Stimulated activated CD4-positive, alpha-beta T cell treated with anti-CD3 and anti-CD28 coated beads, Interleukin-1b, Interleukin-23, amount 100 ng/mL, for 24 hours (primary cell): ENCODE measurements at regions not wholly inside any gene's neighbourhood (a gene's known extent, or its start where the extent isn't known, plus 50 kb on each side); places are given as distances from the start of the nearest gene placed in this dataset.

ENCODE experiments used
- DNase-seq, 4 experiments: peaks; one replicate each; pipeline ENCODE4 v3.0.0-alpha.2; 2020; ENCODE audit warnings: low read depth in 4 of 4, low spot score in 1 of 4

DNA sequence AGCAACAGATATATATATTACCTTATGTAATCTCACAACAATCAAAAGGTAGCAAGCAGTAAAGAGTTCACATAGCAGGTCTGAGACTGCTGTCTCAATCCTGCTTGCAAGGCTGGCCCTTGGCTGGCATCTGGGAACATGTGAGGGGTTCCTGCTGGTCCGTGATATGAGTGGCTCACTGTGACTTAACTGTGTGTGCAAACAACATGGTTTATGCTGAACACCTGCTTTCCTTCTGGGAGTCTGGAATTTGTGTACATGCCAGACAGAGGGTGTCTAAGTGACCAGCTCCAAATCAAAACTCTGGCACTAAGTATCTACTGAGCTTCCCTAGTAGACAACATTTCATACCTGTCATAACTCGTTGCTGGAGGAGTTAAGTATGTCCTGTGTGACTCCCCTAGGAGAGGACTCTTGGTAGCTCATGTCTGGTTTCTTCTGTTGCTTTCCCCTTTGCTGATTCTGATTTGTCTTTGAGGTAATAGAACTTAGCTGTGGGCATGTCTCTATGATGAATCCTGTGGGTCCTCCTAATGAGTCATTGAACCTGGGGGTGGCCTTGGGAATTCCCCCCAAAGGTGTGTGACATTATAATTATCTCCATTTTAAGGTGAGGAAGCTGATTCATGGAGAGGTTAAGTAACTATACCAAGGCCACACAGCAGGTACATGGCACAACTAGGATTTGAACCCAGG is 131.6 kb upstream of the NEDD9 start:
- DNase-seq = peak in 3 of 4 experiments; percentile 38 to 56 (median 51)

DNA sequence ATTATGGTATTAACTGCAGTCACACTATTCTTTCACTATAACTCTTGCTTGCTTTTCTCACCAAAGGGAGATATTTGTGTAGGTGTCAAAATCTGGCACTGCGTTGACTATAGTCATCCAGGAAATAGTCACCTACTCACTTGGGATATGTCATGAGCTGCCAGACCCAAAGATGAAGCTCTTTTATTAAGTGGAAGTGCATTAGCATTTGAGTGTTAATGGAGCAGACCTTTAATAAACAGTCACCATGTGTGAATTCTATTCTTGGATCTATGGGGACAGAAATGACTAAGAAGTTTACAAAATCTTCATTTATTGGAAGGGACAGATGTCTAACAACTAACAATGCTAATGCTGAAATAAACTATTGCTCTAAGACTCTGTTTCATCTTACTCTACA is 130.1 kb upstream of the NEDD9 start:
- no peak for DNase-seq

DNA sequence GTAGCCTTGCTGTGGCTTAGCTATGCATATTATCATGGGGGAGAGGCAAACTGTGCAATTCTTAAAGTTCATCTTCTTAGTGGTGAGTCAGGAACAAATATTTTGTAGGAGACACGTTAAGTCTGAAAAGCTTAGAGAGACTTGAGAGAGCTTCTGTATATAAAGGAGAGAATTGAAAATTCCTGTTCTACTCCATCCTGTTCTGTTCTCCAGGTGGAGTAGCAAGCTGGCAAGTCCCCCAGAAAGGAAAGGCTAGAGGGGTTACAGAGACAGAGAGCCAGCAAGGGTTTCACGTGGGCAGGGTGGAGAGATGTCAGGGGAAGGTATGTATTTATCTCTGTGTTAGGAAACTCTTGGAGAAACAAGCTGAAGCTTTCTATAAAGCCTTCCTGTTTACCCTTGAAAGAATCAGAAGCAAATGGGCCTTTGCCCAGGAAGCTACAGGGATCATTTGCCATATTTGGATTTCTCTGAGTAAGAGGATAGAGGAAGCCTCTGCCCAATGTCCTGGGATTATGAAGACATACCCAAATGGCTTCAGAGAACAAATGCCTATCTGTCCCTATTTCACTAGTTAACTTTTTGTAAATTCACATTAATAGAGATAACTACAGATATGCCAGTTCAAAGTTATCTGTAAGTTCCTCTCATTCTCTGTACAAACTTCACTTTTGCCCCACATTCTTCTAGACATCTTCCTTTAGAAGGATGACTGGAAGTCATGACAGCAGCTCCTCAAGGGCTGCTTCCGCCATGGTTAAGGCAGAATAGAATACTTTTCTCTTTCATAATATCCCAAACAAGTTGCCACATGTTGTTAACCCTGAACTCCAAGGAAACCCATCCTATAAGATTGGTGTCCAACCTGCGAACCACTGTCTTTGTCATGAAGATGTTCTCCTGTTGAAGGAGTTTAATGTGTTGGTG is 126.7 kb upstream of the NEDD9 start:
- no peak for DNase-seq

DNA sequence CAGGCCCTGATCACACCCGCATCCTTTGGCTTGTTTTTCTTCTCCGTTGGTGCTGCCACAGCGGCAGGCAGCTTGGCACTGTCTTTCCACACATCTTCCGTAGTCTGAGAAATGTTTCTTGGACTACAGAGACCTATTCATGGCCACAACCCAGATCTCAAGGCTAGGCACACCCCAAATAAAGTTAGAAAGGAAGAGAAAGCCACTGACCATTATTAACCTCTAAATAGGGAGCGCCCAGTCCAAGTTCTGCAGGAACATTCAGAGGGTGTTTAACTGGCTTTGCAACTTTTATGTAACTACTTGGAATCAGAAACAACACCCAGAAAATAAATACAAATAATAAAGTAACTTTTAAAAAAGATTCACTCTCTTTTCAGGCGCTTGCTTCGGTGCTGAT is 124.8 kb upstream of the NEDD9 start:
- no peak for DNase-seq

DNA sequence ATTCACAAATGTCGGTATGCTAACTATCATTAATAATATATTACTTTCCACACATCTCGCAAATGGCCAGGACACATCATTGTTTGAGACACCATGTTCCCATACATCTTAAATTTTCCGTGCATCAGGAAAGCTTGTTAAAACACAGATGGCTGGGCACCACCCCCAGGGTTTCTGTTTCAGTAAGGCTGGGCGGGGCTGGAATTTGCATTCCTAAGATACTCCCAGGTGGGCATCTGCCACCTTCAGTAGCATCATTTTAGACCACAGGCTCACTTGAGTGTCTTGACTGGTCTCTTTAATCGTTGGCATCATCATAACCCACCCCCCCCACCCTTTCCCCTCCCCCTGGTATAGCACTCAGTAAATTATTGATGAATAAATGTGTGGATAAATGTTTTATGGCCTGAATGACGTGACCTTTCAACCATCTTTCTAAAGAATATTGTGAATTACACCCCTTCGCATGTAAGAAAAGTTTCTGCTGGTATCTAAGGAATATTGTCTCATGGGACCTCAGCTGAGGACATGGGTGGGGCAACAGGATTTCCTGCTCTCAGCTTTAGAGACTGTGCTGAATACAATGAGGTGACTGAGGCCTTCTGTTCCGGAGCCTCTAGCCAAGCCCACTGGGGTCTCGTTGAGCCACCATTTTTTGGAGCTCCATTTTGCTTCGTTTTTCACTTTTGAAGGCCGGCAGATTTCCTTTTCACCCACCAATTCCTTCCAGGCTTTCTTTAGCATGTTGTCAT is 124.1 kb upstream of the NEDD9 start:
- no peak for DNase-seq

DNA sequence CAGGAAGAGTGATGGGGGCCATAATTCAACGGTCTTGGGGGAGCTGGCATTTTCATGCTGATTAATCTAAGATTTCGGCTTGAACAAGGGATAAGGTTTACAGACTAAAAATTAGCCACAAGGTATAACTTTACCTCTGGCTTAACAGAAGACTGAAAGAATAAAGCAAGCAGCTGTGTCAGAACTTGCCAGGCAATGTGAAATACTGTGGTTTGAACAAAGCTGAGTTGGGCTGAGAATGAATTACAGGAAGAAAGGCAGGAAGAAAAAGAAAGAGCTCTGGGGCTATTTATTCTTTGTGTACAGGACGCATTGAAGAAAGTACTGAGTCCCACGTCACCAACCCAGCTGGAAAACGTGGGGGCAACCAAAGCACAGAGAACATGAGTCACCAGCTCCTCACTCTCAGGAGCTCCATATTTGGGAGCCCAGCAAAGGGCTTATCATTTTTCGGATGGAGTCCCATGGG is 121.5 kb upstream of the NEDD9 start:
- peak; percentile 31 to 65 (median 48) for DNase-seq

DNA sequence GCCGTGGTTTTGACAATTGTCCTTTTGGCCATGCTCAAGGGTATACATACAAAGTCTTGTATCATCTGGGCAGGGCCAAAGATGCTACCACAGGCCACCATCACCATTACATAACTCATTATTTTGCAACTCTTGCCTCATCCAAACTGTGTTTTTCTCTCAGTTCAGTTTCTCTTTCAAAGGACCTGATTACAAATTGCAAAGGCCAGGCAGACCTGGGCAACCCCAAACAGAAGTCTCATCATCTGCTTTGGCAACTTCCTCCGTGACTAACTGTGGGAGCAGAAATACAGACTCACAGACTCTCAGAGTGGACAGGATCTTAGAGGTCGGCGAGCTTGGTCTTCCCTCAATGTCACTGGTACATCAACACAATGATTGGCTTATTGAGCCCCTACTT is 117.8 kb upstream of the NEDD9 start:
- no peak for DNase-seq

DNA sequence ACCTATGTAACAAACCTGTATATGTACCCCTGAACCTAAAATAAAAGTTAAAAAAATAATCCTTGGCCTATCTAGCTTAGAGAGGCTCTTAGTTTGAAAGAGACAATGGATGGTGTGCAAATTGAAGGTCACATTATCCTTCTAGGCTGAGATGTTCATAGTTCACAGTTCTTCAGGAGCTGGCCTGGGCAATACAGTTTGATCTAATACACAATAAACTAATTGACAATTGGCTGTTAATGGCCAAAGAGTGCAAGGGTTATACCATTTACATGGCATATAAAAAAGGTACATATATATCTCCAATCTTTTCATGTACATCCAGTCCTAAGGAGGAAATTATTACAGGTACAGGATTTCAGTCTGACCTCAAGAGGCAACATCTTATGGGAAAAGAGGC is 117.4 kb upstream of the NEDD9 start:
- no peak for DNase-seq

DNA sequence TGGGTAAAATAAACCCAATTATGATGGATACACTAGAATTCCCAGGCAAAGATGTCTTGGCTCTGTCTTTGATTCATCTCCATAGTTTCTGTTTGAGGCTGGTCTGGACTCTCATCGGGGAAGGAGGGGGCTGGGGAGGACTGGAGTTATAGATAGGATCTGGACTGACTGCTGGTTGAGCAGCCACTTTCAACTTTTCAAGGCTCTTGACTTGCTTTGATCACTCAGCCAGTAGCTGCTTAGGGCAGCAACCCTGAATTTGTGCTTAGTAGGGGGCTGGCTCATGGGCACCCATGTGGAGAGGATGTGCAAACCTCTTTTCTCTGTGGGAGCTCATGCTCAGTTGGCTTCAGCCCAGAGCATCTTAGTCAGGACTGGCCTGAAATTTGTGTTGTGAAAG is 114.0 kb upstream of the NEDD9 start:
- DNase-seq = no peak

DNA sequence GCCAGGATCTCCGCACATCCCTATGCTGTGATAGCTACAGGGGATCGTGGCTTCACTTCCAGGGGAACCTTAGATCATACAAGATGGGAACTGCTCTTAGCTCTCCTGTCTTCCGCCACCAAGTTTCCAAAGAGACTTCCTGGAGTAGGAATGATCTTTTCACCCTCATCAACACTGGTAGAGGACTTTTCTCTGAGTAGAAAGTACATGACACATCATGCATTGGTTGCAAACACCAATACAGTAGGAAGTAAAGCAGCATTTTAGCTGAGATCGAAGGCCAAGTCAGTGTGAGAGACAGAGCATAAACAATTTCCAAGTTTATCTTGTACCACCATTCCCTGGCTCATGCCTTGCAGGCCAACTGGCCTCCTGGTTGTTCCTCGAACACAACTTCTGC is 113.1 kb upstream of the NEDD9 start:
- DNase-seq = no peak

DNA sequence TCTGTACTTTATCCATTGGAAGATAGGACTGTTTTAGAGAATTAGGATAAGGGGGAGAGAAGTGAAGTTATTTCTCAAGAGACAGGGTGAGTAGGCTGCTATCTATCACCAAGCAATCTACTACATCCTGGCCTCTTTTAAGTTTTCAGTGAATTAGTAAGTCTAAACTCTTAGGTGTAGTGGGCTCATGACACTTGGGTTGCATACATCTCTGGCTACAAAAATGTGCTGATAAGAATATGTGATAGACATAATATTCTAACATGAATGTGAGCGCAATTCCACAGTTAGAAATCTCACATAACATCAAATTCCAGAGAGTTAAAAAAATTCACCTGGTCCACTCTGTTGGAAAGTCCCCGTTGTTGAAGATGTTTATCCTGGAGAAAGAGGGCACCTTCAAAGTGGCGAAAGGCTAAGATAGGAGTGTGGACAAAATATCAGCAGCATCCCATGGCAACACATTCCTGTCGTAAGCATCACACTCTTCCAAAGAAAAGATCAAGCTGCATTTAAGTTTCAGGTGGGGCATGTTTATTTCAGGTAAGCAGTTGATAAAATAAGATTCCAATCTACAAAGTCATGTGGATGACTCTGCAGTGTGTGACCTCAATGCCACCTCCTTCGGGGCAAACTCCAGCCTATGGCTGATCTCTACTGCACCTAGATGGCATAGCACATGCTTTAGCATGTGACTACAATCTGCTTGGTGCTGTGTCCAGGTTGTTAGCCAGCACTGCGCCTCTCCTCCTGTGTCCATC is 111.7 kb upstream of the NEDD9 start:
- DNase-seq = no peak

DNA sequence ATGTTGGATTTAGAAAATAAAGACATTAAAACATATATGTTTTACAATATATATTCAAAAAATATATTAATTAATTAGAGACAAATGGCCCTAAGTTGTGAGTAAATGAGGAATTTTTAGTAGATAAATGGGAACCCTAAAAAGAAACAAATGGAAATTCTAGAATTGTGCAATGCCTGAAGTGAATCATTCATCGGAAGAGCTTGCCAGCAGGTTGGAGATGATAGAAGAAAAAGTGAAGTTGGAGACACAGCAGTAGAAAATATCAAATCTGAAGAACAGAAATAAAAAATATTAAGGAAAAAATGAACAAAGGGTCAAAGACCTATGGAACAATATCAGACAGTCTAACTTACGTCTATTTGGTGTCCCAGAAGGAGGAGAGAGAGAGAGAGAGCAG is 109.4 kb upstream of the NEDD9 start:
- DNase-seq = no peak

DNA sequence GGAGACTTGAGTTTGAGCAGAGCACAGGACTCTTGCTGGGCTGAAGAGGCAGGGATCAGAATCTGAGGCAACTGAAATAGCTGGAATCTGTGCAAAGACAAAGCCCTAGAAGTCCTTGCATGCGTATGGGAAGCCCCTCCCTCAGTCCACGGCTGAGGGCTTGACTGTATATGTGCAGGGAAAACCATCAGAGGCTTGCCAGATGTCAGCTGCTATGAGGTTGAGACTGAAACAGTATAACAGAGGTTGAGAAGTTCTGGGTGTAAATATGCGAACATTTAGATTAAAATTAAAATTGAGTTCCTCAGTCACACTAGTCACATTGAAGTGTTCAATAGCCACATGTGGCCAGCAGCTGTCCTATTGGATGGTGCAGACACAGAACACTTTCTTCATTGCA is 108.8 kb upstream of the NEDD9 start:
- DNase-seq = no peak

DNA sequence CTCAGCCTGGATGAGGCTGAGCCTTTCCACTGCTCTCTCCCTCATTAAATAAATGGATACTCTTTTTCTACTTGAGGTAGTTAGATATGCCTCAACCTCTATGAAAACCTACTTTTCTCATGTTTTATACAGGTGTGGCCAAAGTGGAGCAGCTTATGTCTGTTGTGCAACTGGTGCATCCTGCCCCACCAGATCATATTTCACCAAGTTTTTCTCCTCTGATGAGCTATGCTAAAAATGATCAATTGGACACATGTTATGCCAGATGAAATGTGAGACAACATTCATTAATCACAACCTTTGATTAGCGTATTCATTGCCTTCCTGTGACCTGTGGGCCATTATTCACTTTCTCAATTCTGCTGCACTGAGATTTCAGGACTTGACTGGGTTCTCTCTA is 106.9 kb upstream of the NEDD9 start:
- DNase-seq = no peak

DNA sequence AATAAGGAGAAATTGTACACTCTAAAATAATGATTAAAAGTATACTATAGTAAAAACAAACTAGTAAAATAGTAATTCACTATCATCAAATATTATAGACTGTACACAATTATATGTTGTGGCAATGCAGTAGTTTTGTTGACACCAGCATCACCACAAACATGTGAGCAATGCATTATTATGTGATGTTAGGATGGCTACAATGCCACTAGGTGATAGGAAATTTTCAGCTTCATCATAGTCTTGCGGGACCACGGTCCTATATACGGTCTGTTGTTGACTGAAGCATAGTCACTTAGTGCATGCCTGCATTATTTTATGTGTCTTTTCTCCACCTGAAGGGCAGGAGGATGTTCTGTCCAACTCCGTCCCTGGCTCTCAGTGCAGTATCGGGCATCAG is 104.8 kb upstream of the NEDD9 start:
- no peak for DNase-seq

DNA sequence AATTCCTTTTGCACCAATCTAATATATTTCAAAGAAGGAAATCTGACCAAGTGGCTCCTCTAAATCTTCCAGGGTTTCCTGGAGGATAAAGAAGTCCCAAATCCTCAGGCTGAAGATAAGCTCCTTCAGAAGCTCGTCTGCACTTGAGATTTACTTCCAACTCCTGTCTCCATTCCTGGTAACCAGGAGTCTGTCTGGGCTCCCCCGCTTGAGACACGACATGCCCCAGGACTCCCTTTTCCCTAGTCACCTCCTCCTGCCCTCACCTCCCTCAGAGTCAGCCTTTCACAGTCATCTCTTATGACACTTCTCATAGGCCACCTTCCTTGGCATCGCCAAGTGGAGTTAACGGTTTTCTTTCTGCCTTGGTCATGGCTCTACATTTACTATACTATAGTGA is 103.4 kb upstream of the NEDD9 start:
- DNase-seq = no peak

DNA sequence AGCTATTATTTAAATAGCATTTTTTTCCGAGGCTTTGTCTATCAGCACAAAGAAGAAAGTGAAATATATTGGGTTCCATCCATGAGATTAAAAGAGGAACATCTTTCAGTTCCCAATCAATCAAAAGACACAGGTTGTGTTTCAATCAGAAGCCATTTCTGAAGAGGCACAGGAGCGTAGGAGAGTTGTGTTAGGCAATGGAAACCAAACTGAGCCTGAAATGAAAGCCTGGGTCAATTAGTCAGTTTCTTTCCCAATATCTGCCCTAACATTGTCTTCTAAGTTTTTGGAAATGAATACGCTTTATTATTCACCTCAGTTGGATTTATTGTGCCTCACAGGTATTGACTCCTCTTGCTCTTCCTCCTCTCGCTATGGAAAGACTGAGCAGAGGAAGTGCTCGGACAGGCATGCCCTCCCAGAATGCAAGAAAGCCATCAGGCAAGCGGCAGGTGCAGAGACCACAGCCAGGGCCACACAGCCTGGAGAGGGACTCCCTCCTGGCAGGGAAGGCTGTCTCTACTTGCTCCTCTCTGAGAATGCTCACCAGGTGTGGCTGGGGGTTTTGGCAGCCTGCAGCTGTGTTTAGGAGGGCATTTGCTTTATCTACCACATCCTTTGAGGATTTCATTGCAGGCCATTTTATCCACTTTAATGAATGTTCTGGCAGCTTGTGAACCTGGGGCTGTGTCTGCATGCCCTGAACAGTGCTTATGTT is 100.8 kb upstream of the NEDD9 start:
- DNase-seq = no peak

DNA sequence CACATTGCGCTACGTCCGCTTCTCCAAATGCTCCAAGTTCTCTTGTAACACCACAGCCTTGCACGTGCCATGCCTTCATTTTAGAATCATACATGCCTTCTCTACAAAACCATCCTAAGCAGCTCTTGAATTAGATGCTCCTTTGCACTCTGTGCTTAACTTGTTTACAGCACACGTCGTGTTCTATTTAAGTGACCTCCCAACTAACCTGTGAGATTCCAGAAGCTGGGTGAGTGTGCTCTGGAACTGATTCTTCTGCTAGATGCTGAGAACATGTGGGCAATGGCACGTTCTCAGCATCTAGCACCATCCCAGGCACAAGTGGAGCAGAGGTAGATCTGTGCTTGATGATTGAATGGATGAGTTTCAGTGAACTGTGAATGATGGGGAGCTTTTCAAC is 100.0 kb upstream of the NEDD9 start:
- DNase-seq = no peak

DNA sequence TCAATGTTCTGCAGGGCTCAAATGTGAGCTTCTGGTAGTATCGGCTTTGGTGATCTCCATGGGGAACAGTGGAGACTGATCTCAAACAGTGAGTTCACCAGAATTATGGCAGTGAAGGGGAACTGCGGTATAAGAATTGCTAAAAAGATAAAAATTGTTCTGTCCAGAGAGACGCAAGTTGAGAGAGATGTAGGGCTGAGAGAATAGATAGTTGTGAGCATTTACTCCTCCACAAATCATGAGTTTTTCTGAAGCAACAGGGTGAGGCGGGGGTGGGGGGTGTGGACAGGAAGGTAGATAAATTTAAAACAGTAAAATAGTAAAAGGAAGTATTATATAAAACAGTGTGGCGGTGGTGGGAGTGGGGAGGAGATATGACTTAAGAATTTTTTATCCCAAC is 98.6 kb upstream of the NEDD9 start:
- no peak for DNase-seq

DNA sequence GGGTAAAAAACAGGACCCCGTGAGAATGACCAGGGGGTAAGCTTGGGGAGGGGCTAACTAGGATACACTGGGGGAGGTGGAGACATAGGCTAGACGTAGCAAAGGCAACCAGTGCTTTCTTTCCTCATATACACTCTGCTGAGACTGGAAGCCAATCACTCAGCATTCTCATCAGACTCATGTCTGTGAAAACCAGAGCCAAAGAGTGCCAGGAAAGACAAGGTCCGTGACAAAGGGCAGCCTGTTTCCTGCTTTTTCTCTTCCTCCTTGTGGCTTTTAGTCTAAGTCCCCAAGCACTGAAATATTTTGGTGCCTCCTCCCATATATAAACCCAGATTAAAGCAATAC is 97.9 kb upstream of the NEDD9 start:
- DNase-seq = no peak
